ENCODE measurements at regions not wholly inside any gene's neighbourhood (a gene's known extent, or its start where the extent isn't known, plus 50 kb on each side); places are given as distances from the start of the nearest gene placed in this dataset.

DNA sequence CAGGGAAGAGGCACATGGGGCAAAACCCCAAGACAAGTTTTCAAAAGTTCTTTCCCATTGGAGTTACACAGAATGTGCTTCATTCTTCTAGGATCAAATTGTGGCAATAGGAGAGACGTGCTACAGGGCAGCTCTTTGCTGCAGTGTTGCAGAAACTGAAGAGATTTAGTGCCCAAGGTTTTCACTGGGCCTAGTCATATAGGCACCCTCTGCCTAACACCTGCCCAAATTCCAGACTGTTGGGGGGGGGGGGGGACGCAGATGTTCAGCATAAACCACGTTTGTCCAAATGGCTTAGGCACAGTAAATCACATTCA is 346.8 kb upstream of the ZNF717 start:
- POLR2A ChIA-PET = no interaction called here
- Mint-ChIP-seq H3K36me3 (ENCODE audit: insufficient read depth, unreplicated experiment) (no peaks in the 10 kb centered on the region), H3K4me1 (ENCODE audit: low read depth, unreplicated experiment) (no peaks in the 10 kb centered on the region), H3K4me3 (ENCODE audit: unreplicated experiment) (no peak overlapping the region), H3K9me3 (ENCODE audit: unreplicated experiment) (no peaks in the 10 kb centered on the region), H3K27me3 (ENCODE audit: insufficient read depth, unreplicated experiment) (no peaks in the 10 kb centered on the region), H3K27ac (ENCODE audit: unreplicated experiment) (no peak overlapping the region)
- H3K27me3 ChIP-seq (replicated peaks; ENCODE audit: control insufficient read depth, insufficient read depth, low read length) = no peaks in the 10 kb centered on the region
- intact Hi-C loops (cut with micrococcal nuclease; ENCODE audit: unreplicated experiment) = no loop called here
- DNase-seq = no peak
- BruUV-seq (replicated peaks) = no TSS peak
- TF ChIP-seq, protein P1, sequence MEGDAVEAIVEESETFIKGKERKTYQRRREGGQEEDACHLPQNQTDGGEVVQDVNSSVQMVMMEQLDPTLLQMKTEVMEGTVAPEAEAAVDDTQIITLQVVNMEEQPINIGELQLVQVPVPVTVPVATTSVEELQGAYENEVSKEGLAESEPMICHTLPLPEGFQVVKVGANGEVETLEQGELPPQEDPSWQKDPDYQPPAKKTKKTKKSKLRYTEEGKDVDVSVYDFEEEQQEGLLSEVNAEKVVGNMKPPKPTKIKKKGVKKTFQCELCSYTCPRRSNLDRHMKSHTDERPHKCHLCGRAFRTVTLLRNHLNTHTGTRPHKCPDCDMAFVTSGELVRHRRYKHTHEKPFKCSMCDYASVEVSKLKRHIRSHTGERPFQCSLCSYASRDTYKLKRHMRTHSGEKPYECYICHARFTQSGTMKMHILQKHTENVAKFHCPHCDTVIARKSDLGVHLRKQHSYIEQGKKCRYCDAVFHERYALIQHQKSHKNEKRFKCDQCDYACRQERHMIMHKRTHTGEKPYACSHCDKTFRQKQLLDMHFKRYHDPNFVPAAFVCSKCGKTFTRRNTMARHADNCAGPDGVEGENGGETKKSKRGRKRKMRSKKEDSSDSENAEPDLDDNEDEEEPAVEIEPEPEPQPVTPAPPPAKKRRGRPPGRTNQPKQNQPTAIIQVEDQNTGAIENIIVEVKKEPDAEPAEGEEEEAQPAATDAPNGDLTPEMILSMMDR (IDR thresholded peaks at IDR 0.05; ENCODE audit: insufficient read depth in 1 of 2, low read depth in 1 of 2, low read length in 1 of 2, severe bottlenecking in 1 of 2, unreplicated experiment in 1 of 2) = no peak
- CTCF ChIA-PET = no interaction called here
- H3K4me3 ChIP-seq (ENCODE audit: low read depth, low read length) = no peak overlapping the region
- no peaks in the 10 kb centered on the region for H3K9me3 ChIP-seq
- H3K36me3 ChIP-seq (ENCODE audit: control insufficient read depth, insufficient read depth, low read length) = no peaks in the 10 kb centered on the region
- H3K4me1 ChIP-seq = no peaks in the 10 kb centered on the region

DNA sequence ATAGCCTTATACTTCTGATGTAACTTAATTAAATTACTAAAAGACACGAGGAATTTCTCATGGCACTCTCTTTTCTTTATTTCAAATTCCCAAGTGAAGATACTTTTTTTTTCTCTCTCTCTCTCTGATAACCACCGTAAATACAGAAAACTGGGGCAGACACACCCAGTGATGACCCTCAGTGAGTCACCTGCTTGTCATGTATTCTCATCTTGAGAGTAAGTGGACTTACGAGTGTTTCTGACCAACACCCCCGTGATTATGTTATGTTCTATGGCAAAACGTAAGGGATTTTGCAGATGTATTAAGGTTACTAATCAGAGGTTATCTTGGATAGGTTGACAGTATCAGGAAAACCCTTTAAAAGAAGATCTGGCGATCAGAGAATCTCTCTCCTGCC is 348.8 kb upstream of the ZNF717 start:
- Mint-ChIP-seq H3K36me3 (ENCODE audit: insufficient read depth, unreplicated experiment) (no peaks in the 10 kb centered on the region), H3K4me1 (ENCODE audit: low read depth, unreplicated experiment) (no peaks in the 10 kb centered on the region), H3K27ac (ENCODE audit: unreplicated experiment) (no peak overlapping the region), H3K27me3 (ENCODE audit: insufficient read depth, unreplicated experiment) (no peaks in the 10 kb centered on the region), H3K4me3 (ENCODE audit: unreplicated experiment) (no peak overlapping the region), H3K9me3 (ENCODE audit: unreplicated experiment) (no peaks in the 10 kb centered on the region)
- ChIA-PET CTCF (no interaction called here), POLR2A (no interaction called here)
- intact Hi-C loops (cut with micrococcal nuclease; ENCODE audit: unreplicated experiment) = no loop called here
- Histone ChIP-seq H3K4me3 (ENCODE audit: low read depth, low read length) (no peak overlapping the region), H3K27me3 (replicated peaks; ENCODE audit: control insufficient read depth, insufficient read depth, low read length) (no peaks in the 10 kb centered on the region), H3K9me3 (no peaks in the 10 kb centered on the region), H3K36me3 (ENCODE audit: control insufficient read depth, insufficient read depth, low read length) (no peaks in the 10 kb centered on the region), H3K4me1 (no peaks in the 10 kb centered on the region)
- TF ChIP-seq, protein P1 (IDR thresholded peaks at IDR 0.05; ENCODE audit: insufficient read depth in 1 of 2, low read depth in 1 of 2, low read length in 1 of 2, severe bottlenecking in 1 of 2, unreplicated experiment in 1 of 2) = no peak
- BruUV-seq (replicated peaks) = no TSS peak
- no peak for DNase-seq

DNA sequence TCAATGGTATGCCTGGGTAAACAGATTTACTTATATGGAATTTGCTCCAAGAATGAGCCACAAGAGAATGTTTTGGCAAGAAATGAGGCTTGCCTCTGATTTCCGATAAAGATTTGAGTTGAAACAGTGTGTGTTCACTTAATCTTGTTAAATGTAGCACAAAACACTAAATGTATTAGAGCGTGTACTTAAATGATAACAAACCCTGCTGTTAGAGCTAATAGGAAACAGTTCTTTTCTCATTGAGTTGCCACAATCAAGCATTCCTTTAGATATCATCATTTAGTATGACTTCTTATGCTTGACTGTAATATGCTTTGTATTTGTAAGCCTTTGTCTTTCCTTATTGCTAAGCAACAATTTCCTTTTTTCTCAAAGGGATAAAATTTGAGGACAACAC is 353.6 kb upstream of the ZNF717 start:
- H3K36me3 ChIP-seq (ENCODE audit: control insufficient read depth, insufficient read depth, low read length) = no peaks in the 10 kb centered on the region
- H3K4me3 ChIP-seq (ENCODE audit: low read depth, low read length) = no peak overlapping the region
- intact Hi-C loops (cut with micrococcal nuclease; ENCODE audit: unreplicated experiment) = no loop called here
- H3K4me3 Mint-ChIP-seq (ENCODE audit: unreplicated experiment) = no peak overlapping the region
- TF ChIP-seq, protein P1 (IDR thresholded peaks at IDR 0.05; ENCODE audit: insufficient read depth in 1 of 2, low read depth in 1 of 2, low read length in 1 of 2, severe bottlenecking in 1 of 2, unreplicated experiment in 1 of 2) = no peak
- H3K9me3 Mint-ChIP-seq (ENCODE audit: unreplicated experiment) = no peaks in the 10 kb centered on the region
- H3K36me3 Mint-ChIP-seq (ENCODE audit: insufficient read depth, unreplicated experiment) = no peaks in the 10 kb centered on the region
- no peaks in the 10 kb centered on the region for H3K9me3 ChIP-seq
- BruUV-seq (replicated peaks) = no TSS peak
- H3K27me3 ChIP-seq (replicated peaks; ENCODE audit: control insufficient read depth, insufficient read depth, low read length) = no peaks in the 10 kb centered on the region
- H3K4me1 Mint-ChIP-seq (ENCODE audit: low read depth, unreplicated experiment) = no peaks in the 10 kb centered on the region
- ChIA-PET POLR2A (no interaction called here), CTCF (no interaction called here)
- DNase-seq = no peak
- no peaks in the 10 kb centered on the region for H3K27me3 Mint-ChIP-seq (ENCODE audit: insufficient read depth, unreplicated experiment)
- H3K4me1 ChIP-seq = no peaks in the 10 kb centered on the region
- H3K27ac Mint-ChIP-seq (ENCODE audit: unreplicated experiment) = no peak overlapping the region

All from Caco-2 (cell line).